ENCODE measurements at regions not wholly inside any gene's neighbourhood (a gene's known extent, or its start where the extent isn't known, plus 50 kb on each side); places are given as distances from the start of the nearest gene placed in this dataset.
A peak's percentile ranks its signal among the peaks of the same experiment; 100 is the strongest.

DNA sequence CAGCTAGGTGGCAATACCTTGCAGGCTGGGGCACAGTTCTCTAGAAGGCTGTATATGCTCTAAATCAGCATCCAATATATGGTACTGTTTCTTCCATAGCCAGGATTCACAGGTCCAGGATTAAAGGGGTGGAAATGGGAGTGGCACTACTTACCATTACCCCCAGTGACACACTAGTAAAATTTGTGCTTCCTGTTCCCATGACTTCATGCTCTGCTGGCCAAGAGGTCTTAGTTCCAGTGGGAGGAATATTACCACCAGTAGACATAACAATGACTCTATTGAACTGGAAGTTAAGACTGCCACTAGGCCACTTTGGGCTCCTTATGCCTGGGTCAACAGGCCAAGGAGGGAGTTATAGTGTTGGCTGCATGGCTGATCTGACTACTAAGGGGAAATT, 174.3 kb upstream of the TNFAIP3 start:
- FAIRE-seq, result no peak

DNA sequence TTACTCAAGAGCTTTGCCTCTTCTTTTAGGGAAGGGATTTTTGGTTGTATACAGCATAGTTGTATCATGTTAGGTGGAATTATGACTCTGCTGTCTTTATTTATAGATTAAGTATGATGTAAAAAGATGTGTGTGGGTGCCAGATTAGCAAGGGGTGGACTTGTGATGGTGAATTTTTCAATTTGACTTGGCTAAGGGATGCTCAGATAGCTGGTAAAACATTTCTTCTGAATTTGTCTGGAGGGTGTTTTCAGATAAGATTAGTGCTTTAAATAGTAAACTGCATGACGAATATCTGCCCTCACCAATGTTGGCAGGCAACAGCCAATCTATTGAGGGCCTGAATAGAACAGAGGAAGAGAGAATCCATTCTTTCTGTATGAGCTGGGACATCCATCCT, 173.3 kb upstream of the TNFAIP3 start:
- FAIRE-seq, result no peak

DNA sequence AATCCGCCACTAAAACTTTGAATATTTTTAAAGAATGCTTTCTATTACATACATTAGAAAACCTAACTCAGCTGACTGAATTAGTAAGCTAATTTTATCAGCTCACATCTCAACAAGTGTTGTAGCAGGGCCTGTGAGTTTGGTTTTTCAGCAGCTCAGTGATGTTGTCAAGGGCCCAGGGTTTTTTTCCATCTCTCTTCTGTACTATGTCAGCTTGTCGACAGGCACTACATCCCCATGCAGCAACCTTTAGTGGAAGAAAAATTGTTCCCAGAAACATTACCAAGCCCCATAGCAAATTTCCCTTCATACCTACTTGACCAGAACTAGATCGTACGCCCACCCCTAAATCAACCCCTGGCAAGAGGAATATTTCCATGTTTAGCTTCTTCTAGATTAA, 170.3 kb upstream of the TNFAIP3 start:
- no peak for FAIRE-seq

DNA sequence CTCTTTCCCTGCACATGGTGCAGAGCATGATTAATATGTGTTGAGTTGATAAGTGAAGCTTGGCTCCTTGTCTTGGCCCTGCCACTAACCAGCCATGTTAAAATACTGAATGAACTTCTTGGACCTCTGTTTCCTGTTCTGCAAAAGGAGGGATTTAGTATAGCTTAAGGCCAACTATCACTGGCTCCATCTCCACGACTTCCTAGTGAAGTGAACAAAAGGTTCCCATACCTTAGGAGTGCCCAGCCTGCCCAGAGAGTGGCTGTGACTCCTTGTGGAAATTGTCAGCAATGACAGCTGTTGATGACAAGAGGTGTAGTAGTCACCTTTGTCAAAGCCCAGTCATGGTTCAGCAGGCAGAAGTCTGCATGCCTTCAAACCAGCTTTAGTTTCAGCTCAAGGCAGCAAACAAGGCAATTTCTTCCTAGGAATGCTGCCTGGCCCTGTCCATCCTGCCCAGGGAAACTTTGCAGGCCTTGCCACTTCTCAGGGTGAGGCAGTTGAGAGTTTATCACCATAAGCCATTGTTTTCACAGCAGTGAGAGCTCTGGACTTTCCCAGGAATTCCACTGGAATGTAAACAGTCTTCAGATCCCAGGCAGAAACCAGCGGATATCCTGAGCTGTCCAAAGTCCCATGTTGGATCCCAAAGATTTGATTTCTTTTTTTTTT, 169.7 kb upstream of the TNFAIP3 start:
- no peak for FAIRE-seq

DNA sequence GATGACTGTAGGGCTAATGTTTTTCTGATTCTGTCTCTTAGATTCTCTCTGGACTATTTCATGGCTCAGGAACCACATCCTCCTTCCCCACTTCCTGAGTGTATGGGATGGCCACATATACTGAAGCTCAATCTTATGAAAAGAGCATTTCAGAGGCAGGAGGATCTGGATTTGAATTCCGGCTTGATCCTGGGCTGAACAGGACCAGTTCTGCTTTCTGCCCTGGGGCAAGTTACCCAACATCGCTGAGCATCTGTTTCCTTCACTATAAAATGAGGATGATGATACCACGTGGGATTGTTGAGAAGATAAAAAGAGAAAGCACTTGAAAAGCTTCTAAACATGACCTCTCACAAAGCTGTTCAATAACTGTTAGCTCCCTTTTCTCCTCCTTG, 168.4 kb upstream of the TNFAIP3 start:
- FAIRE-seq, result no peak

DNA sequence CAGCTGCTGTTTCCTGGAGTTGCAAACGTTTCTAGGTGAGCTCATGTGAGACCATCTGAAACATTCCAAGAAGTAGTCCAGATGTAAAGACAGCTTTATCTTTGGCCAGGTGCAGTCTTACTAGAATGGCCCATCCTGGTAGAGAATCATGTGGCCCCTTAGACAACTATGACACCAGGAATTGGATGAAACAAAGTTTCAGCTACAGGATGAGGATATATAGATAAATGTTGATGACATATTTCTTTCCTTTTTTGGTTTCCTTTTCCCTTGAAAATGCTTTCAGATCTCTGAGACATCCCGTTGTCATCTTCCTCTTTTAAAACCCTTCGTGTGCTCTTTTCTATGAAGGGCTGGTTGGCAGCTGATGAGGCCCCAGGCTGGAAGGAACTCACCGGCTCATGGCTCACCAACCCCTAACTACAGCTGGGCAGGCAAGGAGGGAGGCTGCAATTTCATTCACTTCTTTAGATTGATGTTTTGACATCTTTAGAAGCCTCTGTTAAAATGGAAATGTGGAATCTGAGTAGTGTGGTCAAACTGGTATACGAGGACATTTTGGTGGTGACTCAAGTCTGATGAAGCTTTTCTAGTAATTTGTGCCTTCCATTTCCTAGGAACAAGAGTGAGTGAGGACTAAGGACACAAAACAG, 167.9 kb upstream of the TNFAIP3 start:
- no peak for FAIRE-seq

DNA sequence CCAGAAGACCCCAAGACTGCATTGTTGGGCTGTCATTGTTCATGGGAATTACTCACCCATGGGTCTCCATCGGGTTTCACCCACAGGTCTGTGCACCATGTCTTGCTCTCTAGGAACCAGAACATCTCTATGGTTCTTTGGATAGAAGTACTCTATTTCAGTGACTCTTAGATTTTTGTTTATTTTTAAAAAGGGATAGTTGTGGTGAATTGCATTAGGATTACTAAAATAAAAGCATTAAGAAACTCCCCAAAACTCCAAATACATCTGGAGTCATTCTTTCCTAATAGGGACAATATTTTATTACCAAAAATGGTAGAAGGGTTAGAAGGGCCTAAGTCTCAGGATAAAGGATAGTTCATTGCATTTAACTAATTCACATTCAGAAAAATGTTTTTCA, 166.9 kb upstream of the TNFAIP3 start:
- FAIRE-seq, result no peak

DNA sequence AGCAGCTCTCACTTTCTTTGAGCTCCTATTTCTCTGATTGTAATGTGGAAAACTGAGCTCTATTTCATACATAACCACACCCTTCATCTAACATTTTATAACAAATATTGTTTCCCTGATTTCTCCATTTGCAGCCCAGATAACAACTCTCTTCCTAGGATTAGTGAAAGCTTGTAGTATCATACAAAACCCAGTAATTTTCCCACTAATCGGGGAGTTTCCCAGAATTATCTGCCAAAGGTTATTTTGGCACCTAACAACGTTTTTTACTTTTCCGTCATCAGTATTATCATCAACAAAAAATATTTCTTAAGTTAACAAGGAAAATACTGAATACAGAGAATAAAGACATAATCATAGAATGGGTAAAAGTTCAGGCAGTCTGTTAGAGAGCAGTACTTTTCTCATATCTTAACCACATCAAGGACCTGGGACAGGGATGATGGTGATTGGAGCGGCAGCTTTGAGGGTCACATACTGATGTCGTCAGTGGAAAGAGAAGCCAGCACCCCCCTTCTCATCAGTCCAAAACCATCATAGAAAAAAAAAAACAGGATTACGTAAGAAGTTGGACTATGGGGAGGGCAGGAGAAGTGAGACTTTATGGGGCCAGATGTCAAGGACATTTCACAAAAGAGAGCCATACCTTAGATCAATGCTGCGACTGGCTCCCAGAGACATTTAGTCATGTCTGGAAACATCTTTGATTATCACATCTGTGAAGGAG, 166.1 kb upstream of the TNFAIP3 start:
- no peak for FAIRE-seq

DNA sequence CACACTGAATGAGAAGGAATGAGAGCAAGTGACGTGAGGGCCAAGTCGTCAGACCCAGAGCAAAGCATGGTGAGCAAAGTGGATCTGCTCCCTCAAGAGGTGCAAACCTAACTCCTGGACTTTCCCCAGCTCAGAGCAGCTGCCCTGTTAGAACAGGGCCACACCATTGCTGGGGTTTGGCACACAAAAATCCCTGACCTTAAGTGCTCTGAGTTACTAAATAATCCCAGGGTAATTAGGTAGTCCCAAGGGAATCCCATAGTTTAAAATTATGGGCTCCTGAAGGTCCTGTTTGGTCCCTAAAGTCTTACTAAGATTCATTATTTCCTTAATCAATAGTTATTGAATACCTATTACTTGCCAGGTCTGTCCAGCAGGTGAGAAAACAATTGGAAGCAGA, 165.1 kb upstream of the TNFAIP3 start:
- FAIRE-seq, result no peak

DNA sequence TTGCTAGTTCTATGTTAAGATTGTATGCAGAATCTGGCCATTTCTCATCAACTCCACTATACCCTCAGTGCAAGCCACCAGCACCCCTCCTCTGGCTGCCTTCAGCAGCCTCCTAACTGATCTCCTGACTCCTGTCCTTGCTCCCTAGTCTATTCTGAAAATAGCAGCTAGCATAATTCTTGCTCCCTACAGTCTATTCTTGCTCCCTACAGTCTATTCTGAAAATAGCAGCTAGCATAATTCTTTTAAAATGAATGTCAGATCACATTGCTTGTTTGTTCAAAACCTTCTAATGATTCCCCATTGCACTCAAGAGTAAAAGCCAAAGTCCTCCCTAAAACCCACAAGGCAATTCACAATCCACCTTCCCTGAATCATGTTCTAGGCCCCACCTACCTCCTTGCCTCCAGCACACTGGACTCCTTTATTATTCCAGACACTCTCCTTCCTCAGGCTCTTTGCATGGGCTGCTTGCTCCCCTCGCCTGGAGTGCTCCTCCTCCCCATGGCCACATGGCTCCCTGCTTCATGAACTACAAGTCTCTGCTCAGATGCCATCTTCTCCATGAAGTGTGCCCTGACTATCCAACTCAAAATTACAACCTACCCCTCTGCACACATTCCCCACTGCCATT, 164.2 kb upstream of the TNFAIP3 start:
- FAIRE-seq, result no peak

DNA sequence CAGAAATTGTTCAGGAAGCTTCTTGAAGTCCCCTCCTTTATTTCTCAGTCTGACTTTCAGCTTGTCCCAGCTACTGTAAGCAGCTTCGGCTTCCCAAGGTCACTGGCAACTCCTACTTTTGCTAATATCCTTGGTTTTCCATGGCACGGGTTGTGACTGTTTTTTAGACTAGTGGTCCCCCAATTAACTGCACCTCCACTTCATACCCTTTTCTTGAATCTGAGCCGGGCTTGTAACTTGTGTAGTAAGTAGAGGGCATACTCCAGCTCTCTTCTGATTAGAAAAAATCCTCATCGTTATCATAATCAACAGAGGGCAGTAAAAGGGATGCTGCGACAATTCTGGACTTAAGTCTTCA, 162.3 kb upstream of the TNFAIP3 start:
- FAIRE-seq, result no peak

DNA sequence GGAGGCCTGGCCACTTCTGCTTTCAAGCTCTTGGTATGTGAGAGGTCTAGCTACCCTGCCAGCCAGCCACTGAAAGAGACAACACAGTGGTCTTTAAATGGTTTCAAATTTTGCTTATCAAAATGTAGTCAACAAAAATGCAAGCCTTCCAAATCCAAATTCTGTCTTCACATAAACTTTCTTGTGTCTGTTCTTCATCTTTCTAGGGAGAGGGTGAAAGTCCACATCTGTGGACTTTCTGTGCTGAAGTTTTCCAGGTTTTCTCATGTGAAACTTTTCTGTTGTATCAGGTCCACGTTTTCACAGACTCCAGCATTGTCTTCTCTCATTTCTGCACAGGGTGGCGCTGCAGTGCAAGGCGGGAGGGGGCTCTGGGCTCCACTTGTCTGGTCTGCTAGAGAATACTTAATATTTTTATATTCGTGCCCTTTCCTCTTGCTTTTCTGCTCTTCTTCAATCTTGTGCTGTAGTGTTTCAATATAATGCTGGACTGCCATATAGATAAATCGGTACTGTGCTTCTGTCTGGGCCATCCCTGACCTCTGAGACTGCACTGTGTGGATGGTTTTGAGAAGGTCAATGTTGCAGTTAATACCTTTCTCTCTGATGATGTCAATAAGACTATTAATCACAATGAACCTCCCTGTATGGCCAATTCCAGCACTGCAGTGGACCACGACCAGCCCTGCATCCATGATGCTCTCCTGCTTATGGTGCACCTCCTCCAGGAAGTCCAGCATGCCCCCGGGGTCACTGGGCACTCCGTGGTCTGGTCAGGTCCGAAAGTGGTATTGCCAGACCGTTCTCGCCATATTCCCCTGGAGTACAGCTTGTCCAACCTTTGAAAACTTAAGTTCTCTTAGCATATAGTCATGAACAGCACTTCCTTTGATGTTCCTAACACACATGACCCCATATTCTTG, 161.6 kb upstream of the TNFAIP3 start:
- peak; percentile 14 for FAIRE-seq

DNA sequence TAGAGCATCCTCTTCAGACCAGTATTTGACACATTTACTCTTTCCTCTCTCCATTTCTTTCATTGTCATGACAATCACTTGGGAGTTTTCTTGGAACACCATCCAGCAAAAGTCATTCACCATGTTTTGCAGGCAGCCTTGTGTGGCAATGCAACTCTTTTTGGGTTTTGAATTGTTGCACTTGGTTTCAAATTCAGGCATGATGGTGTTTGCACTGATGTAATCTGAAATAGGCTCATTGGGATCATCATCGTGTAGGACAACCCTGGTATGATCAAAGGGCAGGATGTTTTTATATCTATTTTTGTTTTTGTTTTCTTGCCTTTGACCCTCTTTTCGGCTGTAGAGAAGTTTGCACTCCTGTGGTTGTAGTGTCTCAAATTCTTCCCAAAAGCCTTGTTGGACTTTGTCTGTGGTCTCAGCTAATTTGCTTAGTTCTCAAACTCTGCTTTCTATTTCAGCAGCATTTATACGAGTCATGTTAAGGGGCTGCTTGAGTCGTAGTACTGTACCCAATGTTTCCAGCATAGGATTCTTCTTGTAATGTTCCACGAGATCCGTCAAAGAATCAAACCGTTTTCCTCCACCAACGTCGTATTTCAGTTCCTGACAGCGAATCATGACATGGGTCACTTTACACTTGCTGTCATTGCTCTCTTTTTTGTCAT, 160.8 kb upstream of the TNFAIP3 start:
- no peak for FAIRE-seq

DNA sequence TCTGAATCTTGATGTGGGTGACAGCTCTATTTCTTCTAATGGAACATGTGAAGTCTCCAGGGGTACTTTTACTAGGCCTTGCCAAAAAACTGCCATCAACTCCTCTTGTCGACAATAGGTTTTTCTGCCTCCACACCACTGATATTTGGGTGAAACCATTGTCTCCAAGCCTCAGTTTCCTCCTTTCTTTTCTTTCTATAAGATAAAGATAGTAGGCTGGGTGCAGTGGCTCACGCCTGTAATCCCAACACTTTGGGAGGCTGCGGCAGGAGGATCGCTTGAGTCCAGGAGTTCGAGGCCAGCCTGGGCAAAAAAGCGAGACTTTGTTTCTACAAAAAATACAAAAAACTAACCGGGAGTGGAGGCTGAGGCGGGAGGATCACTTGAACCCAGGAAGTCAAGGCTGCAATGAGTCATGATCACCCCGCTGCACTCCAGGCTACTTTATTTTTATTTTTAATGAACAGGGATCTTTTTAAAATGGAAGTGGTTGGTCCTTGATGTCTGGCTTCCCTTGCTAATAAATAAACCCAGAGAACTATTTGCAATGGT, 159.9 kb upstream of the TNFAIP3 start:
- FAIRE-seq, result no peak

DNA sequence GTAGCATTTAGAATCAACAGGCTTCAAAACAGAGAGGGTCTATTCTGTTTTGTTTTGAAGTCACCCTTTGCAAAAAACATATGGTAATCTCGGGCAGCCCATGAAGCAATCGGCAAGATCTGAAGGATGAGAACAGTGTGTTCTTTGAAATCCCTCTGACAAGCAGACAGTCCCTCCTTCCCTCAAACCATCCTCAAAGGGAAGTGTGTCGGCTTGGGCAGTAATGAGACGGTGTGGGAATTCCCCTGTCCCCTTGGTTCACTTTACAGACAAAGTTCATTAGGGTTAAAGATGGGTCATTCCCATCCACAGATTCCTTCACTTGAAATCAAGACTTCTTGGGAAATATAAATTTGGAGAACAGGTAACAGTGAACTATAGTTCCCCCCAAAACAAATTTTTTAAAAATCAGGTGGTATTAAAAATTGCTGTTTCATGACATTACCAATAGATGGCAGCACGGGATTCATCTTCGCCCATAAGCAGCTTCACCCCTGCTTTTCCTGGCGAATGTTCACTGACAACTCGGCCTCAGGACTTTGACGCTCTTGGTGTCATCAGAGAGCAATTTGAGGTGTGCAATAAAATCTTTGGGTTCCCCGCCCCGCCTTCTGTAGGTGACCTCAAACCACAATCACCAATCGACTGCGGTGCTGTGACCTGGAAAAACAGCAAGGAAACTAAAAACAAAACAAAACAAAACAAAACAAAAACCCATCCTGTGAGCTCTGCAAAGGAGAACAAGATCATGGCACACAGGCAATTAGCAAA, 159.3 kb upstream of the TNFAIP3 start:
- FAIRE-seq, result peak; percentile 78

DNA sequence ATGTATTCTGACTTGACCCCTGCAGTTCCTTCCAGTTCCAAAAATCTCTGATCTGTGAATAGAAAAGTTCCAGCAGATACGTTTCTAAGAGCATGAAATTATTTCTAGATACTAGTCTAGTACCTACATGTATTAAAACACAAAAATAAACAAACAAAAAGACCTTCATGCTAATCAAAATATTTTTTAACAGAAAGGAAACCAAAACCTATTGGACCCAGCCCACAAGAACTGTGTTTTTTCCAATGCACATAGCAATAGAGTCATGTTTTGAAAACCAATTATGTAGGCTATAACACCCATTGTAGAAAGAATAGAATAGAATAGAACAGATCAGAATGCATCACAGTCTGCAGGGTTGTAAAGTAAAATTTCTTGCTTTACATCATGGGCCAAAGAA, 158.6 kb upstream of the TNFAIP3 start:
- no peak for FAIRE-seq

DNA sequence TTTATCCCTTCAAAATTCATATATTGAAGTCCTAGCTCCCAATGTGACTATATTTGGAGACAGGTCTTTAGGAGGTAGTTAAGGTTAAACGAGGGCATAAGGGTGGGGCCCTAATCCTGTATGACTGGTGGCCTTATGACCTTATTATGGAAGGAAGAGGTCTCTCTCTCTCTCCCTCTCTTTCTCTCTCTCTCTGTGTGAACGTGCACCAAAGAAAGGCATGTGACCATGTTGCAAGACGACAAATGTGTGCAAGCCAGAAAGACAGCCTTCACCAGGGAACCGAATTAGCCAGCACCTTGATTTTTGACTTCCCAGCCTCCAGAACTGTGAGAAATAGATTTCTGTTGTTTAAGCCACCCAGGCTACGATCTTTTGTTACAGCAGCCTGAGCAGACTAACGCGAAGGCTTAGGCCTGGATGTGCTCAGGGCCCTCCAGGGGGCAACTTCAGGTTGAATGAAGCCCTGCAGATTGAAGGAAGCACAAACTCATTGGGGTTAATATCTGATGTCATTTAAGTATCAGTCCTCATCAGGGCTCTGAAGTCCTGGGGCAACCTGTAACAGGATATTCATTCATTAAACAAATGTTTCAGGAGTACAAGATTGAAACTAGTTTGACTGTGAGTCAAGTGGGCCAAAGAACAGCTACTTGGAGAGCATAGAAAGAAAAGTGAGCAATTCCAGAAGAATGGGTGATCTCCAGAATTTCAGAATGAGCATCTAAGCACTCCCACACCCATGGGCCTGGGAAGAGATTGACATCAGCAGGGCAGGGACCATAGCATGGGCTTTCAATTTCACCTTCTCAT, 157.4 kb upstream of the TNFAIP3 start:
- no peak for FAIRE-seq

DNA sequence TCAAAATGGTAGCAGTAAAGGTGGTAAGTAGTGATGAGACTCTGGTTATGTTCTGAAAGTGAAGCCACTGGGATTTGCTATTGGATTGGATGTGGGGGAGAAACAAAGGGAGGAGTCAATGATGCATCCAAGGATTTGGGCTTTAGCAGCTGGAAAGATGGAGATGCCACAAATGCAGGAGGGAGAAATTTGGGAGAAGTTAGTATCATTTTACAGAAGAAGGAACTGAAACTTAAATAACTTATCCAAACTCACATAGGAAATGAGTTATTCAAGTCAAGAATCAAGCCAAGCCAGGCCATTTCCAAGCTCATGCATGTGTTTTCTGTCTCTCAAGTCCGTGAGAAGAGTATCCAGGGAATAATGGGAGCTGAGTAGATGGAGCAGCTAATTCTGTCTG, 155.1 kb upstream of the TNFAIP3 start:
- FAIRE-seq, result no peak

DNA sequence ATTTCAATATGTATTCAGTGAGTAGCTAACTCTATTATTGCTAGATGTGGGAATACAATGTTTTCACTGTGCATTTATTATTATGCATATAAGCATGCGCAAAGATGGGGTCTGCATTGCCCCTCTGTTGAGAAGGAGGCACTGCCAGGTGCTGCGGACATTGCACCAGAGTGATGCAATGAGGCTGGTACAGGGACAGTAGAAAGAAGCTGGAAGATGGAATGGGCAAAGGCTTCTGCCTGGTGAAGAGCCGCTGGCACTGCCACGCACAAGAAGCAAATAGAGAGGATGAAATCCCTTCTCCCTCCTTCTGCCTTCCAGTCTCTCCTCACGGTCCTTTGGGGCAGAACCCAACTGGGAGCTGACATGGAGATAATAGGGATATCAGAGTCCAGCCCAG, 154.5 kb upstream of the TNFAIP3 start:
- no peak for FAIRE-seq

DNA sequence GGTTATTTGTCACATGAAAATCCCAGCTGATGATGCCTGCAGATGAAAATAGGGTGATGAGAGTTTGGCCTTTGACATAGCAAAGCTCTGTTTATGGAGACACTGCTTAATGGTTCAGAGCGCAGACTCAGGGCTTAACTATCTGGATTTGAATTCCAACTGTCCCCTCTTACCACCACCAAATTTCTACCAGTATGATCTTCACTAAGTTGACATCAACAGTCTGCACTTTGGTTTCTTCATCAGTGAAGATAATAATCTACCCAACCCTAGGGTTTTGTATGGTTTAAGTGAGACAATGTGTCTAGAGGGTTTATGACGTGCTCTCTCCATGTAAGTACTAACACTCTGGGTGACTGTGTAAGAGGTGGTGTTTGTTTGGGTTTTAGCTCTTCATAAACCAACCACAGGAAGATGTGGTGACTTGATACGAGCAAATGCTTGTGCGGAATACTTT, 151.4 kb upstream of the TNFAIP3 start:
- no peak for FAIRE-seq

Measured in A204.1 (cell line).